Activated T-cell treated with anti-CD3 and anti-CD28 coated beads for 48 hours (primary cell): ENCODE measurements at regions not wholly inside any gene's neighbourhood (a gene's known extent, or its start where the extent isn't known, plus 50 kb on each side); places are given as distances from the start of the nearest gene placed in this dataset.

Experiments
- DNase-seq: peaks from one replicate; pipeline ENCODE4 v3.0.0-alpha.2; 2020; ENCODE audit warnings: low read depth

- DNase-seq = no peak
Observed at GRCh38 chr13:80126389-80127068, 214.4 kb downstream of the SPRY2 start.

- no peak for DNase-seq
Observed at GRCh38 chr13:80123945-80124344, 217.0 kb downstream of the SPRY2 start.

- DNase-seq = no peak
Observed at GRCh38 chr13:80121038-80121437, 219.9 kb downstream of the SPRY2 start.

GRCh38 chr13:80118506-80118905, 222.4 kb downstream of the SPRY2 start:
- DNase-seq = no peak

- no peak for DNase-seq
Observed at GRCh38 chr13:80118099-80118498, 222.8 kb downstream of the SPRY2 start.

GRCh38 chr13:80117515-80117914, 223.4 kb downstream of the SPRY2 start:
- DNase-seq = no peak

- DNase-seq = no peak
Observed at GRCh38 chr13:80116107-80116506, 224.8 kb downstream of the SPRY2 start.

- DNase-seq = no peak
Observed at GRCh38 chr13:80115616-80116015, 225.3 kb downstream of the SPRY2 start.

GRCh38 chr13:80113714-80114454, 227.0 kb downstream of the SPRY2 start:
- DNase-seq = no peak

GRCh38 chr13:80109303-80109702, 231.6 kb downstream of the SPRY2 start:
- no peak for DNase-seq

- no peak for DNase-seq
Observed at GRCh38 chr13:80105350-80105749, 235.6 kb downstream of the SPRY2 start.

- no peak for DNase-seq
Observed at GRCh38 chr13:80101040-80101439, 239.9 kb downstream of the SPRY2 start.

- DNase-seq = no peak
Observed at GRCh38 chr13:80100636-80101035, 240.3 kb downstream of the SPRY2 start.

- DNase-seq = no peak
Observed at GRCh38 chr13:80097561-80097960, 243.4 kb downstream of the SPRY2 start.

- DNase-seq = no peak
Observed at GRCh38 chr13:80096383-80096782, 244.5 kb downstream of the SPRY2 start.

GRCh38 chr13:80094526-80094925, 246.4 kb downstream of the SPRY2 start:
- DNase-seq = no peak

GRCh38 chr13:80093888-80094287, 247.0 kb downstream of the SPRY2 start:
- no peak for DNase-seq

- no peak for DNase-seq
Observed at GRCh38 chr13:80086304-80086721, 254.6 kb downstream of the SPRY2 start.

- DNase-seq = no peak
Observed at GRCh38 chr13:80083853-80084676, 256.9 kb downstream of the SPRY2 start.

GRCh38 chr13:80083081-80083852, 257.7 kb downstream of the SPRY2 start:
- DNase-seq = no peak

- DNase-seq = no peak
Observed at GRCh38 chr13:80082396-80083080, 258.4 kb downstream of the SPRY2 start.
